Left ventricle myocardium superior (tissue), 1 donor: ENCODE measurements at regions not wholly inside any gene's neighbourhood (a gene's known extent, or its start where the extent isn't known, plus 50 kb on each side); places are given as distances from the start of the nearest gene placed in this dataset.

Source experiments
- ATAC-seq: fragments of 200-7000 bp; cut with Tn5 transposase; one replicate; pipeline ENCODE4 v1.9.1; 2020; ENCODE audit warnings: mild to moderate bottlenecking, moderate library complexity
- DNase-seq: peaks from one replicate; pipeline ENCODE4 v3.0.0-alpha.2; 2020
- intact Hi-C: fragments of 100-400 bp; cut with micrococcal nuclease; formaldehyde crosslinking; loops from one replicate; pipeline ENCODE4 v1.11.0; 2022
- donor health status: DM: no; HTN: yes; CAD: no; lungs with severe emphysema.

- DNase-seq (no peak), ATAC-seq (peak; percentile 29)
- intact Hi-C loops = loop anchor here (5.0 kb wide), 1 partner anchor 51 kb away; no protein-coding TSS in a partner anchor
Observed at GRCh38 chr1:185595835-185596667, 138.1 kb upstream of the HMCN1 start.

GRCh38 chr1:185594786-185595410 lies 139.3 kb upstream of the HMCN1 start:
- intact Hi-C loops = loop anchor here (5.0 kb wide), 1 partner anchor 52 kb away; no protein-coding TSS in a partner anchor
- ATAC-seq (peak; percentile 68), DNase-seq (no peak)

- DNase-seq = no peak
- ATAC-seq = no peak
- intact Hi-C loops = no loop called here
Observed at GRCh38 chr1:185593271-185593670, 140.9 kb upstream of the HMCN1 start.

GRCh38 chr1:185585770-185586169 lies 148.4 kb upstream of the HMCN1 start:
- ATAC-seq (no peak), DNase-seq (no peak)
- intact Hi-C loops = no loop called here

GRCh38 chr1:185581961-185582725 lies 152.0 kb upstream of the HMCN1 start:
- intact Hi-C loops = no loop called here
- DNase-seq = no peak
- ATAC-seq = no peak

- DNase-seq (no peak), ATAC-seq (no peak)
- intact Hi-C loops = no loop called here
Observed at GRCh38 chr1:185581020-185581419, 153.2 kb upstream of the HMCN1 start.

- no peak for ATAC-seq
- no peak for DNase-seq
- intact Hi-C loops = no loop called here
Observed at GRCh38 chr1:185578293-185578692, 155.9 kb upstream of the HMCN1 start.

GRCh38 chr1:185574139-185574875 lies 159.9 kb upstream of the HMCN1 start:
- ATAC-seq (no peak), DNase-seq (no peak)
- intact Hi-C loops = no loop called here

GRCh38 chr1:185573677-185574076 lies 160.5 kb upstream of the HMCN1 start:
- no peak for DNase-seq
- intact Hi-C loops = no loop called here
- ATAC-seq = no peak

GRCh38 chr1:185573162-185573561 lies 161.0 kb upstream of the HMCN1 start:
- DNase-seq = no peak
- ATAC-seq = no peak
- intact Hi-C loops = no loop called here

GRCh38 chr1:185570962-185571361 lies 163.2 kb upstream of the HMCN1 start:
- ATAC-seq = no peak
- intact Hi-C loops = no loop called here
- no peak for DNase-seq

GRCh38 chr1:185568155-185569123 lies 165.8 kb upstream of the HMCN1 start:
- DNase-seq = no peak
- no peak for ATAC-seq
- intact Hi-C loops = no loop called here

GRCh38 chr1:185567440-185567839 lies 166.8 kb upstream of the HMCN1 start:
- intact Hi-C loops = no loop called here
- no peak for DNase-seq
- ATAC-seq = no peak

GRCh38 chr1:185566995-185567394 lies 167.2 kb upstream of the HMCN1 start:
- DNase-seq (no peak), ATAC-seq (no peak)
- intact Hi-C loops = no loop called here

GRCh38 chr1:185565302-185565701 lies 168.9 kb upstream of the HMCN1 start:
- DNase-seq (no peak), ATAC-seq (peak; percentile 66)
- intact Hi-C loops = no loop called here

GRCh38 chr1:185564816-185565215 lies 169.4 kb upstream of the HMCN1 start:
- intact Hi-C loops = no loop called here
- DNase-seq (no peak), ATAC-seq (no peak)

GRCh38 chr1:185562461-185563359 lies 171.5 kb upstream of the HMCN1 start:
- ATAC-seq = no peak
- intact Hi-C loops = no loop called here

More at GRCh38 chr1:185562461-185563359, 171.5 kb upstream of the HMCN1 start:
- DNase-seq = no peak
